ENCODE measurements at regions not wholly inside any gene's neighbourhood (a gene's known extent, or its start where the extent isn't known, plus 50 kb on each side); places are given as distances from the start of the nearest gene placed in this dataset.

DNA sequence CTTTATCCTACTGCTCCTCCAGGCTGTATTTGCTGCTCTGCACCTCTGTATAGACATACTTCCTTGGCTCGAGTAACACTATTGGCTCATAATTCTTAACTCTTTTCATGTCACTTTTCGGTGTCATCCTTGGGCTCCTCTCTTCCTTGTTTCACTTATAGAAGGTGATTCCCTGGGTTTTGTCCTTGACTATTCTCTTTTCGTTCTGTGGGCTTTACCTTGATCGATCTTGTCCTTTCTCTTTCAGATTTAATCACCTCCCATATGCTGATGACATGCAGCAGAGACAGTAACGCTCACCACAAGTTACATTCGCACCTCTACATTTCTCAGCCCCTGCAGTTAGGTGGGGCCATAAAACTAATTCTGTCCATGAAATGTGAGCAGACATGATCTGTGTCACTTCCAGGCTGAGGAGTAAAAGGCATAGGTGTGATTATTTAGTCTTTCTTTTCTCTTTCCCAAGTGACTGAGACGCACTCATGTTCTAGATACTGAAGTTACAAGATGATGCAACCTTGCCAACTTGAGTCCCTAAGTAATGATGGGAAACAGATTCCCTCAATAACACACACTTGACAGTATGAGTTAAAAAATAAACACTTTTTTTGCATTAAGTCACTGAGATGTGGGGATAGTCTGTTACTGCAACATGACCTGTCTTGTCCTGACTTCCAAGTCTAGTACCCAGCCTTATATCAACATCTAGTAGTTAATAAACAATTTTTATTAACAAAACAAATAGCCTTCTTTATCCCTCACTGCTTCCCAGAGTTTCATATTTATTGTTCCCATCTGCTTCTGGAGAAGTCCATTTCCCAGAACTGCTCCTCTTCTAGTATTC is 49.9 kb upstream of the HAO2 start (continued):
- TF ChIP-seq CEBPB (IDR thresholded peaks at IDR 0.05; ENCODE audit: borderline replicate concordance in 1 of 2, low read depth in 2 of 2, low read length in 2 of 2): peak in 1 of 2 experiments; percentile 61; a peak in 1 of 4 replicates
- TF ChIP-seq, protein P1, sequence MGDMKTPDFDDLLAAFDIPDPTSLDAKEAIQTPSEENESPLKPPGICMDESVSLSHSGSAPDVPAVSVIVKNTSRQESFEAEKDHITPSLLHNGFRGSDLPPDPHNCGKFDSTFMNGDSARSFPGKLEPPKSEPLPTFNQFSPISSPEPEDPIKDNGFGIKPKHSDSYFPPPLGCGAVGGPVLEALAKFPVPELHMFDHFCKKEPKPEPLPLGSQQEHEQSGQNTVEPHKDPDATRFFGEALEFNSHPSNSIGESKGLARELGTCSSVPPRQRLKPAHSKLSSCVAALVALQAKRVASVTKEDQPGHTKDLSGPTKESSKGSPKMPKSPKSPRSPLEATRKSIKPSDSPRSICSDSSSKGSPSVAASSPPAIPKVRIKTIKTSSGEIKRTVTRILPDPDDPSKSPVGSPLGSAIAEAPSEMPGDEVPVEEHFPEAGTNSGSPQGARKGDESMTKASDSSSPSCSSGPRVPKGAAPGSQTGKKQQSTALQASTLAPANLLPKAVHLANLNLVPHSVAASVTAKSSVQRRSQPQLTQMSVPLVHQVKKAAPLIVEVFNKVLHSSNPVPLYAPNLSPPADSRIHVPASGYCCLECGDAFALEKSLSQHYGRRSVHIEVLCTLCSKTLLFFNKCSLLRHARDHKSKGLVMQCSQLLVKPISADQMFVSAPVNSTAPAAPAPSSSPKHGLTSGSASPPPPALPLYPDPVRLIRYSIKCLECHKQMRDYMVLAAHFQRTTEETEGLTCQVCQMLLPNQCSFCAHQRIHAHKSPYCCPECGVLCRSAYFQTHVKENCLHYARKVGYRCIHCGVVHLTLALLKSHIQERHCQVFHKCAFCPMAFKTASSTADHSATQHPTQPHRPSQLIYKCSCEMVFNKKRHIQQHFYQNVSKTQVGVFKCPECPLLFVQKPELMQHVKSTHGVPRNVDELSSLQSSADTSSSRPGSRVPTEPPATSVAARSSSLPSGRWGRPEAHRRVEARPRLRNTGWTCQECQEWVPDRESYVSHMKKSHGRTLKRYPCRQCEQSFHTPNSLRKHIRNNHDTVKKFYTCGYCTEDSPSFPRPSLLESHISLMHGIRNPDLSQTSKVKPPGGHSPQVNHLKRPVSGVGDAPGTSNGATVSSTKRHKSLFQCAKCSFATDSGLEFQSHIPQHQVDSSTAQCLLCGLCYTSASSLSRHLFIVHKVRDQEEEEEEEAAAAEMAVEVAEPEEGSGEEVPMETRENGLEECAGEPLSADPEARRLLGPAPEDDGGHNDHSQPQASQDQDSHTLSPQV (IDR thresholded peaks at IDR 0.05): peak; percentile 33; the same call in 1 of the 2 replicates

Data from GM12878 (cell line).